ENCODE measurements at regions not wholly inside any gene's neighbourhood (a gene's known extent, or its start where the extent isn't known, plus 50 kb on each side); places are given as distances from the start of the nearest gene placed in this dataset.

GRCh38 chr9:135419106-135419505 lies 60.5 kb upstream of the PPP1R26 start:
- TF ChIP-seq POLR2AphosphoS5 (IDR thresholded peaks at IDR 0.05; ENCODE audit: low read depth, low read length) = no peak
- no peak for TF ChIP-seq FOXP2 (optimal IDR thresholded peaks at IDR 0.05; ENCODE audit: borderline replicate concordance, extremely low read depth, extremely low read length, insufficient read depth)
- no peak for TF ChIP-seq REST (IDR thresholded peaks at IDR 0.05; ENCODE audit: insufficient read depth in 1 of 2, low read depth in 2 of 2, low read length in 2 of 2)
- TF ChIP-seq TAF1 (IDR thresholded peaks at IDR 0.05; ENCODE audit: borderline replicate concordance, insufficient read depth, low read length) = no peak
- no peak for TF ChIP-seq SIN3A (IDR thresholded peaks at IDR 0.05; ENCODE audit: borderline replicate concordance, insufficient read depth, low read length)

GRCh38 chr9:135422341-135422944 lies 57.1 kb upstream of the PPP1R26 start:
- TF ChIP-seq FOXP2 (optimal IDR thresholded peaks at IDR 0.05; ENCODE audit: borderline replicate concordance, extremely low read depth, extremely low read length, insufficient read depth) (no peak), POLR2AphosphoS5 (IDR thresholded peaks at IDR 0.05; ENCODE audit: low read depth, low read length) (no peak), TAF1 (IDR thresholded peaks at IDR 0.05; ENCODE audit: borderline replicate concordance, insufficient read depth, low read length) (no peak)

- TF ChIP-seq TAF1 (IDR thresholded peaks at IDR 0.05; ENCODE audit: borderline replicate concordance, insufficient read depth, low read length) = no peak
- TF ChIP-seq POLR2AphosphoS5 (IDR thresholded peaks at IDR 0.05; ENCODE audit: low read depth, low read length) = no peak
- no peak for TF ChIP-seq REST (IDR thresholded peaks at IDR 0.05; ENCODE audit: insufficient read depth in 1 of 2, low read depth in 2 of 2, low read length in 2 of 2)
- TF ChIP-seq SIN3A (IDR thresholded peaks at IDR 0.05; ENCODE audit: borderline replicate concordance, insufficient read depth, low read length) = no peak
- no peak for TF ChIP-seq FOXP2 (optimal IDR thresholded peaks at IDR 0.05; ENCODE audit: borderline replicate concordance, extremely low read depth, extremely low read length, insufficient read depth)
Observed at GRCh38 chr9:135423725-135424124, 55.9 kb upstream of the PPP1R26 start.
